Thymus (tissue), 11 donors: ENCODE measurements at regions not wholly inside any gene's neighbourhood (a gene's known extent, or its start where the extent isn't known, plus 50 kb on each side); places are given as distances from the start of the nearest gene placed in this dataset.
"Not testable (repeated sequence)": the region's sequence is repeated elsewhere in the genome, so short reads cannot be mapped to it uniquely, and the experiment has no call there.

Experiments
- DNase-seq, 9 donors: peaks; one replicate each; pipeline ENCODE4 v3.0.0-alpha.2; 2013; ENCODE audit warnings: low spot score in 9 of 9, low read depth in 6 of 9, missing footprints in 1 of 9
- H3K27ac ChIP-seq, 2 donors: one replicate each; pipeline ENCODE4 v1.5.1; 2013; ENCODE audit warnings: control low read depth in 1 of 2, low read depth in 1 of 2, low read length in 1 of 2, mild to moderate bottlenecking in 1 of 2, moderate library complexity in 1 of 2
- H3K27me3 ChIP-seq, 2 donors: one replicate each; pipeline ENCODE4 v1.5.1; 2013; ENCODE audit warnings: low read length in 1 of 2; ENCODE audit not compliant: control insufficient read depth in 2 of 2, insufficient read depth in 1 of 2
- H3K36me3 ChIP-seq, 2 donors: one replicate each; pipeline ENCODE4 v1.5.1; 2013; ENCODE audit warnings: low read length in 1 of 2, mild to moderate bottlenecking in 1 of 2, moderate library complexity in 1 of 2; ENCODE audit not compliant: control insufficient read depth in 2 of 2, insufficient read depth in 2 of 2
- H3K4me1 ChIP-seq, 2 donors: one replicate each; pipeline ENCODE4 v1.5.1; 2013; ENCODE audit warnings: low read length in 2 of 2; ENCODE audit not compliant: control insufficient read depth in 2 of 2, insufficient read depth in 2 of 2
- H3K4me3 ChIP-seq, 2 donors: one replicate each; pipeline ENCODE4 v1.5.1; 2013; ENCODE audit warnings: low read length in 2 of 2, control low read depth in 1 of 2, mild to moderate bottlenecking in 1 of 2
- H3K9me3 ChIP-seq, 2 donors: one replicate each; pipeline ENCODE4 v1.5.1; 2013; ENCODE audit warnings: low read length in 1 of 2, mild to moderate bottlenecking in 1 of 2; ENCODE audit not compliant: control insufficient read depth in 2 of 2, insufficient read depth in 1 of 2
- WGBS: extraction: QIAGEN DNeasy Blood & Tissue Kit; methylation state at CpG from one replicate; pipeline ENCODE4 v1.1.7; 2013; 5-methylcytosine and 5-hydroxymethylcytosine counted together
- donor health status: healthy.

DNA sequence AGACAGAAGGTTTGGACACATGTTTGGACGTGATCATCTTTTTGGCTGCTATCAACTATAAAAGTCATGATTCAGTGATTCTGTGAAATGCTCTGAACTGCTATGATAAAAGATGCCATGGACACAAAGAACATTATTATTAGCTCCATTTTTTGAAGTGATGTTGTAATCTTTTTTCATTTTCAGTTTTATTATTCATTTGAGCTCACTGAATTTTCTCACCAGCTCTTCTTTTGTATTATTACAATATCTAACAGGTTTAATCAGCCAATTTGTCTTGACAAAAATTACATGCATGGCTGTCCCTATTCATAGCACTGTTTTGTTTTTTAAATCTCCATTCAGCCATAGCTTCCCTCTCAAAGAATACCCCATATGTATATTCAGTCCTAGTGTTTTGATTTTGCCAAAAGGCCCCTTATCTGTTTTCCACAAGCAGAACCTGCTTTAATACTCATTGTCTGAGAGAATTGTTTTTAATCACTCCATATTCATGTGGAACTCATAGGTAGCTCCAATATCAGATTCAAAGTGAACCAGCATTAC lies 314.0 kb upstream of the FAM98A start:
- Histone ChIP-seq H3K36me3 (no peaks in the 10 kb centered on the region), H3K27ac (no peak overlapping the region), H3K4me3 (no peak overlapping the region), H3K27me3 (no peaks in the 10 kb centered on the region), H3K9me3 (no peaks in the 10 kb centered on the region), H3K4me1 (no peaks in the 10 kb centered on the region)
- no peak for DNase-seq
- 87% methylated on average over 1 of the region's 1 CpG for WGBS

DNA sequence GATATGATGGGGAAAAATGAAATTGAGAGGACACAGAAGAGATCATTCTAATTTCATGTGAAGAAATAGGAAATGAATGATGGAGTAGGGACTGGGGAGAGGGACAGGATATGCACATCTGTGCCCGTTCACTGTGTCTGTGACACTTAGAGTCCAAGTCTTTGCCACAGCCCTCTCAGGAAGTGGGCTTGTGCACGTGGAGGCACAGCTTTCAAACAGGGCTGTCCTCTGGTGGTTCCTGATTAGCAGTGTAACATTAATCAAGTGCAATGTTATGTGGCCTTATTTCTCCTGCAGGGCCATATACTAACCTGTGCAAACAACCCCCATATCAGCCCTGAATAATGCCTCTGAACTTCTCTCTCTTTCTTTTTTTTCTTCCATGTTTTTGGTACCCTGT lies 312.2 kb upstream of the FAM98A start:
- H3K4me3 ChIP-seq, result no peak overlapping the region
- no peak overlapping the region for H3K27ac ChIP-seq
- no peak for DNase-seq
- no peaks in the 10 kb centered on the region for H3K36me3 ChIP-seq
- no peaks in the 10 kb centered on the region for H3K4me1 ChIP-seq
- no peaks in the 10 kb centered on the region for H3K9me3 ChIP-seq
- no peaks in the 10 kb centered on the region for H3K27me3 ChIP-seq
- WGBS, result 12% methylated on average over 2 of the region's 2 CpGs

GRCh38 chr2:33909945-33910695 lies 311.0 kb upstream of the FAM98A start:
- WGBS, result 83% methylated on average over 8 of the region's 8 CpGs

GRCh38 chr2:33907866-33908265 lies 308.8 kb upstream of the FAM98A start:
- no peaks in the 10 kb centered on the region for H3K4me1 ChIP-seq
- no peak overlapping the region for H3K27ac ChIP-seq
- no peak overlapping the region for H3K4me3 ChIP-seq
- H3K27me3 ChIP-seq, result no peaks in the 10 kb centered on the region
- no peak for DNase-seq
- peaks cover 0 to 6% of the 10 kb centered on the region in 2 donors for H3K9me3 ChIP-seq
- WGBS, result 71% methylated on average over 2 of the region's 2 CpGs
- no peaks in the 10 kb centered on the region for H3K36me3 ChIP-seq

More at GRCh38 chr2:33909945-33910695, 311.0 kb upstream of the FAM98A start:
- Histone ChIP-seq H3K36me3 (no peaks in the 10 kb centered on the region), H3K27ac (no peak overlapping the region), H3K4me3 (no peak overlapping the region), H3K9me3 (no peaks in the 10 kb centered on the region), H3K4me1 (no peaks in the 10 kb centered on the region), H3K27me3 (no peaks in the 10 kb centered on the region)
- no peak for DNase-seq

GRCh38 chr2:33906129-33906528 lies 307.0 kb upstream of the FAM98A start:
- not testable (repeated sequence) for H3K9me3 ChIP-seq, H3K4me1 ChIP-seq, H3K27ac ChIP-seq, H3K4me3 ChIP-seq, H3K27me3 ChIP-seq, DNase-seq, H3K36me3 ChIP-seq
- WGBS, result 94% methylated on average over 1 of the region's 1 CpG

GRCh38 chr2:33904801-33905200 lies 305.7 kb upstream of the FAM98A start:
- Histone ChIP-seq H3K9me3 (peaks cover 0 to 6% of the 10 kb centered on the region in 2 donors), H3K4me3 (no peak overlapping the region), H3K36me3 (no peaks in the 10 kb centered on the region), H3K27ac (no peak overlapping the region), H3K27me3 (no peaks in the 10 kb centered on the region), H3K4me1 (no peaks in the 10 kb centered on the region)
- DNase-seq, result no peak
- 83% methylated on average over 4 of the region's 4 CpGs for WGBS

- H3K27me3 ChIP-seq, result no peaks in the 10 kb centered on the region
- H3K4me1 ChIP-seq, result no peaks in the 10 kb centered on the region
- H3K36me3 ChIP-seq, result no peaks in the 10 kb centered on the region
- WGBS, result 94% methylated on average over 21 of the region's 21 CpGs
- DNase-seq, result no peak
- H3K27ac ChIP-seq, result no peak overlapping the region
- no peak overlapping the region for H3K4me3 ChIP-seq
- H3K9me3 ChIP-seq, result peaks cover 0 to 6% of the 10 kb centered on the region in 2 donors
These were observed 304.6 kb upstream of the FAM98A start for GRCh38 chr2:33903701-33904100.

GRCh38 chr2:33903215-33903614 lies 304.1 kb upstream of the FAM98A start:
- H3K27ac ChIP-seq, result no peak overlapping the region
- no peaks in the 10 kb centered on the region for H3K36me3 ChIP-seq
- H3K9me3 ChIP-seq, result peaks cover 0 to 6% of the 10 kb centered on the region in 2 donors
- H3K4me1 ChIP-seq, result no peaks in the 10 kb centered on the region
- no peaks in the 10 kb centered on the region for H3K27me3 ChIP-seq
- H3K4me3 ChIP-seq, result no peak overlapping the region
- WGBS, result 98% methylated on average over 10 of the region's 10 CpGs
- DNase-seq, result no peak

GRCh38 chr2:33900610-33901009 lies 301.5 kb upstream of the FAM98A start:
- no peak overlapping the region for H3K4me3 ChIP-seq
- no peaks in the 10 kb centered on the region for H3K27me3 ChIP-seq
- 91% methylated on average over 2 of the region's 2 CpGs for WGBS
- no peaks in the 10 kb centered on the region for H3K36me3 ChIP-seq
- peaks cover 2 to 6% of the 10 kb centered on the region in 2 donors for H3K9me3 ChIP-seq
- DNase-seq, result no peak
- H3K27ac ChIP-seq, result no peak overlapping the region
- no peaks in the 10 kb centered on the region for H3K4me1 ChIP-seq
